Stimulated activated CD4-positive, alpha-beta T cell treated with anti-CD3 and anti-CD28 coated beads, Interleukin-2, amount 100 ng/mL, for 48 hours (primary cell): ENCODE measurements at regions not wholly inside any gene's neighbourhood (a gene's known extent, or its start where the extent isn't known, plus 50 kb on each side); places are given as distances from the start of the nearest gene placed in this dataset.
"Not testable (repeated sequence)": the region's sequence is repeated elsewhere in the genome, so short reads cannot be mapped to it uniquely, and the experiment has no call there.

Experiments
- DNase-seq, 2 donors: peaks; one replicate each; pipeline ENCODE4 v3.0.0-alpha.2; 2020

GRCh38 chr9:99489060-99489413, 267.0 kb downstream of the SEC61B start:
- no peak for DNase-seq

- no peak for DNase-seq
Observed at GRCh38 chr9:99490729-99491128, 268.6 kb downstream of the SEC61B start.

GRCh38 chr9:99491408-99492158, 269.5 kb downstream of the SEC61B start:
- no peak for DNase-seq

- DNase-seq = no peak
Observed at GRCh38 chr9:99497641-99498040, 275.6 kb downstream of the SEC61B start.

GRCh38 chr9:99498979-99499378, 276.9 kb downstream of the SEC61B start:
- not testable (repeated sequence) for DNase-seq

- DNase-seq = no peak
Observed at GRCh38 chr9:99505936-99506335, 283.9 kb downstream of the SEC61B start.

GRCh38 chr9:99506747-99507348, 284.8 kb downstream of the SEC61B start:
- DNase-seq = no peak

GRCh38 chr9:99509065-99509745, 287.1 kb downstream of the SEC61B start:
- DNase-seq = no peak

GRCh38 chr9:99509900-99510535, 287.9 kb downstream of the SEC61B start:
- no peak for DNase-seq

GRCh38 chr9:99511723-99512122, 289.6 kb downstream of the SEC61B start:
- DNase-seq = no peak

- DNase-seq = no peak
Observed at GRCh38 chr9:99513441-99514112, 291.5 kb downstream of the SEC61B start.

GRCh38 chr9:99515093-99515492, 293.0 kb downstream of the SEC61B start:
- DNase-seq = no peak

GRCh38 chr9:99515895-99516656, 294.0 kb downstream of the SEC61B start:
- no peak for DNase-seq

- no peak for DNase-seq
Observed at GRCh38 chr9:99516657-99517049, 294.6 kb downstream of the SEC61B start.

GRCh38 chr9:99523838-99524237, 297.8 kb upstream of the NR4A3 start:
- no peak for DNase-seq

- DNase-seq = no peak
Observed at GRCh38 chr9:99531313-99531712, 290.4 kb upstream of the NR4A3 start.

GRCh38 chr9:99533421-99533820, 288.3 kb upstream of the NR4A3 start:
- no peak for DNase-seq

GRCh38 chr9:99537996-99538395, 283.7 kb upstream of the NR4A3 start:
- DNase-seq = no peak

- no peak for DNase-seq
Observed at GRCh38 chr9:99544526-99544925, 277.2 kb upstream of the NR4A3 start.

GRCh38 chr9:99549441-99549840, 272.2 kb upstream of the NR4A3 start:
- DNase-seq = no peak

- DNase-seq = no peak
Observed at GRCh38 chr9:99555792-99556191, 265.9 kb upstream of the NR4A3 start.

GRCh38 chr9:99556998-99557397, 264.7 kb upstream of the NR4A3 start:
- DNase-seq = no peak
